Kidney (tissue), 13 donors: ENCODE measurements at regions not wholly inside any gene's neighbourhood (a gene's known extent, or its start where the extent isn't known, plus 50 kb on each side); places are given as distances from the start of the nearest gene placed in this dataset.

Experiments used
- DNase-seq, 5 donors: peaks; one replicate each; pipeline ENCODE4 v3.0.0-alpha.2; 2013 to 2020
- FAIRE-seq: peaks from 2 replicates; lab custom pipeline; 2012; peaks lifted over from hg19 to GRCh38; lab: Jason Lieb, UNC
- H3K27ac ChIP-seq, 2 donors: one replicate each; pipeline ENCODE4 v1.7.0; 2013; ENCODE audit warnings: low read depth in 2 of 2, low read length in 2 of 2, inconsistent platforms in 1 of 2
- H3K27me3 ChIP-seq: one replicate; pipeline ENCODE4 v1.7.1; 2013; ENCODE audit warnings: low read length, inconsistent platforms; ENCODE audit not compliant: control insufficient read depth, insufficient read depth
- H3K36me3 ChIP-seq, 3 donors: one replicate each; pipeline versions ENCODE4 v1.7.0 to v1.7.1; 2013; ENCODE audit warnings: low read length in 3 of 3, control low read depth in 1 of 3, inconsistent platforms in 1 of 3; ENCODE audit not compliant: insufficient read depth in 3 of 3, control insufficient read depth in 2 of 3
- H3K4me1 ChIP-seq, 3 donors: one replicate each; pipeline versions ENCODE4 v1.7.0 to v1.7.1; 2013; ENCODE audit warnings: low read length in 3 of 3, inconsistent platforms in 1 of 3, low read depth in 1 of 3; ENCODE audit not compliant: control insufficient read depth in 2 of 3, insufficient read depth in 2 of 3
- H3K4me3 ChIP-seq, 3 donors: one replicate each; pipeline versions ENCODE4 v1.7.0 to v1.8.1; 2013; ENCODE audit warnings: low read length in 3 of 3, control low read depth in 1 of 3, inconsistent platforms in 1 of 3
- H3K9ac ChIP-seq, 3 donors: one replicate each; pipeline versions ENCODE4 v1.7.0 to v1.7.1; 2013; ENCODE audit warnings: low read length in 3 of 3, control low read depth in 1 of 3, inconsistent platforms in 1 of 3
- H3K9me3 ChIP-seq, 3 donors: one replicate each; pipeline versions ENCODE4 v1.7.0 to v1.7.1; 2013; ENCODE audit warnings: low read length in 3 of 3, control low read depth in 1 of 3, inconsistent platforms in 1 of 3; ENCODE audit not compliant: control insufficient read depth in 2 of 3, insufficient read depth in 1 of 3
- CTCF ChIP-seq: IDR thresholded peaks from 3 replicates; pipeline ENCODE4 v1.5.1; 2012; ENCODE audit warnings: mild to moderate bottlenecking, moderate library complexity, borderline replicate concordance; ENCODE audit not compliant: insufficient read depth; ENCODE audit errors: extremely low read depth
- intact Hi-C: fragments of 100-400 bp; cut with DNase I; formaldehyde crosslinking; loops from one replicate; pipeline ENCODE4 v1.11.1; 2022
- donor health status: control.
- donor health status: control.
- donor health status: control.
- donor health status: control.
- donor health status: control.
- donor health status: DM: yes; HTN: yes; CAD: no.
- donor health status: Normal renal cell carcinoma (clear cell type).

GRCh38 chr2:128607911-128608506 lies 289.3 kb upstream of the HS6ST1 start:
- H3K4me3 ChIP-seq, result no peak overlapping the region
- peak in 2 of 5 donors; percentile 44 to 89 for DNase-seq
- H3K9ac ChIP-seq, result no peak overlapping the region
- no peak for FAIRE-seq
- no peaks in the 10 kb centered on the region for H3K9me3 ChIP-seq
- H3K4me1 ChIP-seq, result peaks cover 0 to 7% (median 0%) of the 10 kb centered on the region in 3 donors
- no peak for TF ChIP-seq CTCF
- H3K27me3 ChIP-seq, result no peaks in the 10 kb centered on the region
- intact Hi-C loops, result no loop called here
- H3K27ac ChIP-seq, result no peak overlapping the region
- H3K36me3 ChIP-seq, result no peaks in the 10 kb centered on the region

GRCh38 chr2:128608921-128609880 lies 290.5 kb upstream of the HS6ST1 start:
- Histone ChIP-seq H3K9ac (no peak overlapping the region), H3K9me3 (no peaks in the 10 kb centered on the region), H3K4me1 (peaks cover 0 to 7% (median 0%) of the 10 kb centered on the region in 3 donors), H3K27ac (no peak overlapping the region), H3K4me3 (no peak overlapping the region), H3K36me3 (no peaks in the 10 kb centered on the region), H3K27me3 (no peaks in the 10 kb centered on the region)
- TF ChIP-seq CTCF, result no peak
- DNase-seq (peak in 2 of 5 donors; percentile 27 to 70), FAIRE-seq (no peak)
- intact Hi-C loops, result no loop called here

GRCh38 chr2:128610496-128610895 lies 291.8 kb upstream of the HS6ST1 start:
- intact Hi-C loops, result no loop called here
- no peak for FAIRE-seq
- Histone ChIP-seq H3K4me3 (no peak overlapping the region), H3K27ac (no peak overlapping the region), H3K9ac (no peak overlapping the region), H3K36me3 (no peaks in the 10 kb centered on the region), H3K27me3 (no peaks in the 10 kb centered on the region), H3K4me1 (peaks cover 0 to 7% (median 0%) of the 10 kb centered on the region in 3 donors), H3K9me3 (no peaks in the 10 kb centered on the region)
- DNase-seq, result peak in 2 of 5 donors; percentile 11 to 37
- TF ChIP-seq CTCF, result no peak
